ENCODE measurements at regions not wholly inside any gene's neighbourhood (a gene's known extent, or its start where the extent isn't known, plus 50 kb on each side); places are given as distances from the start of the nearest gene placed in this dataset.

DNA sequence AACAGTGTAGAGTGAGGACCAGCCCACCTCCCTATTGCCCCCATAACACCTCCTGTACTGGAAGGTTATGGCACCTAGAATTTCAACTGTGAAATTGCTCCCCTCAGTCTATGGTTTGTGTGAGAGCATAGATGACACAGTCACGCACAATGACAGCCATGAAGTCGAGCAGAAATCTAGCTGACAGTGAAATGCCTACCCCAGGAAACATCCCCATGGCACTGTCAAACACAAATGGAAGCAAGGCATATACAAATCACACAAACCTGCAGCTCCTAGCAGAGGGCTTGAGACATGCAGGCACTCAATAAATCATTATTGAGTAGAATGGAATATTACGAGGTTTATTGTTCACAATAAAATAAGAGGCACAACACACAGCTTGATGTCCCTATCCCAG is 142.5 kb upstream of the ST6GALNAC5 start:
- Histone ChIP-seq H3K14ac (ENCODE audit: insufficient read depth, low read length) (no peak overlapping the region), H4K5ac (ENCODE audit: insufficient read length, low read depth, low read length) (no peak overlapping the region), H4K8ac (replicated peaks; ENCODE audit: insufficient read length, low read depth, low read length) (no peak overlapping the region), H3K56ac (ENCODE audit: insufficient read length, low read depth, low read length) (no peak overlapping the region), H2BK15ac (ENCODE audit: low read depth, low read length) (no peak overlapping the region), H3K4me1 (ENCODE audit: insufficient read depth, low read length) (0 out of 2 replicates have a peak, but pooled peaks cover 4% of the 10 kb centered on the region), H2BK20ac (ENCODE audit: low read depth, low read length, poor library complexity, severe bottlenecking) (no peak overlapping the region), H2AFZ (ENCODE audit: low read length) (no peak overlapping the region), H3K27ac (ENCODE audit: insufficient read length, low read depth, low read length) (no peak overlapping the region), H4K20me1 (ENCODE audit: control insufficient read depth, insufficient read depth, insufficient read length) (no peaks in the 10 kb centered on the region), H3T11ph (ENCODE audit: low read length) (no peak overlapping the region), H2BK12ac (ENCODE audit: insufficient read length, low read depth, low read length) (no peak overlapping the region), H3K4ac (ENCODE audit: low read depth, low read length) (no peak overlapping the region), H4K91ac (ENCODE audit: insufficient read length, low read depth, low read length) (no peak overlapping the region), H2AK5ac (ENCODE audit: insufficient read length, low read length) (no peak overlapping the region), H3K79me1 (ENCODE audit: insufficient read depth, low read depth, low read length, poor library complexity, severe bottlenecking) (no peaks in the 10 kb centered on the region), H3K9ac (ENCODE audit: extremely low read depth, insufficient read length, low read length) (no peak overlapping the region), H3K18ac (ENCODE audit: insufficient read length, low read depth, low read length) (no peak overlapping the region), H2BK120ac (ENCODE audit: low read depth, low read length, poor library complexity, severe bottlenecking) (no peak overlapping the region), H3K4me2 (ENCODE audit: insufficient read depth, insufficient read length, low read length) (no peak overlapping the region), H3K79me2 (ENCODE audit: insufficient read depth, low read length) (no peaks in the 10 kb centered on the region), H3K23me2 (ENCODE audit: insufficient read length, low read depth, low read length, poor library complexity, severe bottlenecking) (no peaks in the 10 kb centered on the region), H3K27me3 (ENCODE audit: insufficient read depth, low read length) (no peaks in the 10 kb centered on the region), H3K9me3 (ENCODE audit: control insufficient read depth, low read depth, low read length) (no peaks in the 10 kb centered on the region), H2BK5ac (ENCODE audit: insufficient read length, low read length) (no peak overlapping the region), H3K23ac (ENCODE audit: insufficient read length, low read depth, low read length) (no peak overlapping the region)
- no peaks in the 10 kb centered on the region for H3K27me3 Mint-ChIP-seq (ENCODE audit: low read depth)
- no peak for DNase-seq
- WGBS (ENCODE audit: extremely low coverage, insufficient read length, low lambda C conversion rate): no CpG with 5 or more reads among the region's 3 CpGs
- TF ChIP-seq, protein P1, sequence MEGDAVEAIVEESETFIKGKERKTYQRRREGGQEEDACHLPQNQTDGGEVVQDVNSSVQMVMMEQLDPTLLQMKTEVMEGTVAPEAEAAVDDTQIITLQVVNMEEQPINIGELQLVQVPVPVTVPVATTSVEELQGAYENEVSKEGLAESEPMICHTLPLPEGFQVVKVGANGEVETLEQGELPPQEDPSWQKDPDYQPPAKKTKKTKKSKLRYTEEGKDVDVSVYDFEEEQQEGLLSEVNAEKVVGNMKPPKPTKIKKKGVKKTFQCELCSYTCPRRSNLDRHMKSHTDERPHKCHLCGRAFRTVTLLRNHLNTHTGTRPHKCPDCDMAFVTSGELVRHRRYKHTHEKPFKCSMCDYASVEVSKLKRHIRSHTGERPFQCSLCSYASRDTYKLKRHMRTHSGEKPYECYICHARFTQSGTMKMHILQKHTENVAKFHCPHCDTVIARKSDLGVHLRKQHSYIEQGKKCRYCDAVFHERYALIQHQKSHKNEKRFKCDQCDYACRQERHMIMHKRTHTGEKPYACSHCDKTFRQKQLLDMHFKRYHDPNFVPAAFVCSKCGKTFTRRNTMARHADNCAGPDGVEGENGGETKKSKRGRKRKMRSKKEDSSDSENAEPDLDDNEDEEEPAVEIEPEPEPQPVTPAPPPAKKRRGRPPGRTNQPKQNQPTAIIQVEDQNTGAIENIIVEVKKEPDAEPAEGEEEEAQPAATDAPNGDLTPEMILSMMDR (conservative IDR thresholded peaks at IDR 0.05): no peak
- no peaks in the 10 kb centered on the region for H3K9me3 Mint-ChIP-seq
- H3K27ac Mint-ChIP-seq: no peak overlapping the region
- H3K36me3 Mint-ChIP-seq (ENCODE audit: insufficient read depth in 1 of 3, low read depth in 3 of 3): no peaks in the 10 kb centered on the region
- H3K4me1 Mint-ChIP-seq: peaks cover 11 to 16% of the 10 kb centered on the region in 2 experiments
- H3K4me3 Mint-ChIP-seq: no peak overlapping the region
